Loucy (cell line): ENCODE measurements at regions not wholly inside any gene's neighbourhood (a gene's known extent, or its start where the extent isn't known, plus 50 kb on each side); places are given as distances from the start of the nearest gene placed in this dataset.

Source experiments
- EZH2phosphoT487 ChIP-seq: fragments of 200-600 bp; IDR thresholded peaks from 2 replicates; pipeline ENCODE4 v1.6.1; 2018; ENCODE audit warnings: antibody characterized with exemption, mild to moderate bottlenecking, moderate library complexity, borderline replicate concordance
- TF ChIP-seq, protein P1 (sequence below): fragments of 200-600 bp; sonication (generic); conservative IDR thresholded peaks from 2 replicates; pipeline ENCODE4 v1.5.1; 2014; ENCODE audit warnings: mild to moderate bottlenecking, antibody characterized with exemption, low read length

DNA sequence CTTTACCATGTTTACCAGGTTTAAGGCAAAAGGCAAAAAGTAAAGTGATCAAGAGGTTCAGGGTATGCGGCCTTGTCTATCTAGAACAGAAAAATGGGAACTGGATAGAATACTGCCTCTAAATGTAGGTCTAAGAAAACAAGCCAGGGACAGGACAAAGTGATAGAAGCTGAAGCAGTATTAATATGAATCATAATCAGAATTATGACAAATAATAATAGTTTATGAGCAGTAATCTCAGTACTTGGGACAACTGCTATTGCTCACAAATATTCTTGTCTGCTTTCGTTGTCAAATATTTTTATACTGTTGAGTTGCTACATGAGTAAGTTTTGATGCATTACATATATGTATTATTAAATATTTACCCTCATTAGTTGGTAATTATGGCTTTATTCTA is 356.9 kb upstream of the RBMS3 start:
- TF ChIP-seq, protein P1, sequence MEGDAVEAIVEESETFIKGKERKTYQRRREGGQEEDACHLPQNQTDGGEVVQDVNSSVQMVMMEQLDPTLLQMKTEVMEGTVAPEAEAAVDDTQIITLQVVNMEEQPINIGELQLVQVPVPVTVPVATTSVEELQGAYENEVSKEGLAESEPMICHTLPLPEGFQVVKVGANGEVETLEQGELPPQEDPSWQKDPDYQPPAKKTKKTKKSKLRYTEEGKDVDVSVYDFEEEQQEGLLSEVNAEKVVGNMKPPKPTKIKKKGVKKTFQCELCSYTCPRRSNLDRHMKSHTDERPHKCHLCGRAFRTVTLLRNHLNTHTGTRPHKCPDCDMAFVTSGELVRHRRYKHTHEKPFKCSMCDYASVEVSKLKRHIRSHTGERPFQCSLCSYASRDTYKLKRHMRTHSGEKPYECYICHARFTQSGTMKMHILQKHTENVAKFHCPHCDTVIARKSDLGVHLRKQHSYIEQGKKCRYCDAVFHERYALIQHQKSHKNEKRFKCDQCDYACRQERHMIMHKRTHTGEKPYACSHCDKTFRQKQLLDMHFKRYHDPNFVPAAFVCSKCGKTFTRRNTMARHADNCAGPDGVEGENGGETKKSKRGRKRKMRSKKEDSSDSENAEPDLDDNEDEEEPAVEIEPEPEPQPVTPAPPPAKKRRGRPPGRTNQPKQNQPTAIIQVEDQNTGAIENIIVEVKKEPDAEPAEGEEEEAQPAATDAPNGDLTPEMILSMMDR, result no peak
- no peak for TF ChIP-seq EZH2phosphoT487
